SU-DHL-6 (cell line): ENCODE measurements at regions not wholly inside any gene's neighbourhood (a gene's known extent, or its start where the extent isn't known, plus 50 kb on each side); places are given as distances from the start of the nearest gene placed in this dataset.

Experiments
- CTCF ChIP-seq: fragments of 200-600 bp; sonication (generic); IDR thresholded peaks from one replicate; pipeline ENCODE4 v1.5.1; 2017; ENCODE audit warnings: antibody characterized with exemption, mild to moderate bottlenecking, low read length, moderate library complexity; ENCODE audit not compliant: insufficient read depth, poor library complexity, severe bottlenecking
- EZH2phosphoT487 ChIP-seq: fragments of 200-600 bp; sonication (generic), shearing (Covaris generic); conservative IDR thresholded peaks from 2 replicates; pipeline ENCODE4 v1.6.1; 2018; ENCODE audit warnings: mild to moderate bottlenecking, antibody characterized with exemption, low read length, moderate library complexity, mixed read lengths

GRCh38 chr12:111192647-111193046 is 176.2 kb downstream of the PHETA1 start:
- TF ChIP-seq CTCF (no peak), EZH2phosphoT487 (no peak)
